GM18517 (cell line): ENCODE measurements at regions not wholly inside any gene's neighbourhood (a gene's known extent, or its start where the extent isn't known, plus 50 kb on each side); places are given as distances from the start of the nearest gene placed in this dataset.
"Not testable (repeated sequence)": the region's sequence is repeated elsewhere in the genome, so short reads cannot be mapped to it uniquely, and the experiment has no call there.

Source experiments
- ATAC-seq: cut with Tn5 transposase; IDR thresholded peaks from one replicate; pipeline ENCODE4 v1.9.1; 2021; ENCODE audit warnings: mild to moderate bottlenecking, moderate library complexity; ENCODE audit not compliant: unreplicated experiment

DNA sequence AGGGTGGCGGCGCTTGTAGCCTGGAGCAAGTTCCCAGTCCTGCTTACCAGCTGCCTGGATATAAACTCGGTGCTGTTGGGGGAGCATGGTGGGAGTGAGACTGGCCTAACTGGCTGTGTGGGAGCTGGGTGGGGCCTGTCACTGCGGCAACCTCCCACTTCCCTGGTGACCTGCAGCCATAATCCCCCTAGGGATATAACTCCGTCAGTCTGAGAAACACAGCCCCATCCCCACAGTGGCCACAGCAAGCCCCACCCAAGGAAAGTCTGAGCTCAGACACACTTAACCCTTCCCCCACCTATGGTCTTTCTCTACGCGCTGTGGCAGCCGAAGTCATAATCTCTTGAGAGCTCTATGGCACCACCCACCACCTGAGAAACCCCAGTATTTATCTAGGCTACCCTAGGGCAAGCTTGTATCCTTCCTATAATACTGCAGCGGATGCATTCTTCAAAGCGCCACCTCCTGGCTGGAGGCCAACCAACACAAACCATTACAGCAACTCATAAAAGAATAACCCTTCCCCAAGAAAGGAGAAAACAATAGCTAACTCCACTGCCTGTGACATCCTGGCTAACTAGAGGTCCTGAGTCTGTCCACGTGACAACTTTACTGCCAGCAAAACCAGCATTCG lies 57.4 kb downstream of the ZNF648 start:
- no peak for ATAC-seq

DNA sequence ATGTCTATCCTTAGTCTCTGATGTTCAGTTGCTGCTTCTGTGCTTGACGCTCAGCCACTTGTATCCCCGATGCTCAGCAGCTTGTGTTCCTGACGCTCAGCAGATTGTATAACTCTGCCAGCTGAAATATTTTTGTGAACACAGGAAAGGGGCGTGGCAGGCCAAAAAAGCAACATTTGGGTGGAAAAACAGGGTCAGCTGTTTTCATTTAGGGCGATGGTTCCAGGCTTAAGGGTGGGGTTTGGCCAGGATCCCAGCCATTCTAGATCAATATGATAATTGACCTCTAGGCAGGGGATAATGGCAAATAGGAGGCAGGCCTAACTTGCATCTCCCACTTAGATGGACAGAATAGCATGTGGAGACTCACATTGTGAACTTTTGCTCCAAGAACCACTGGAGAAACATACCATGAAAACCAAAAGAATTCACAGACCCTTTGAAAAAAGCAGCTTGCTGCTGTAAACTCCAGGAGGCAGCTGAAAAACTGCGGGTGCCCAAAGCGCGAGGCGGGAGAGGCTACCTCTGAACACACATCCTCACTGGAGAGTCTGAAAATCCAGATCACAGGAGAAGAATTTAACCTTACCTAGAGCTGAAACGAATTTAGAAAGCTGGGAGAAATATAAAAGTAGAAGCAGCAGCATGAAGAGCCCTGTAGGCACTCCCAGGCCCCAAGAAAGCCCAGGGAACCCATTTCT lies 58.3 kb downstream of the ZNF648 start:
- no peak for ATAC-seq

DNA sequence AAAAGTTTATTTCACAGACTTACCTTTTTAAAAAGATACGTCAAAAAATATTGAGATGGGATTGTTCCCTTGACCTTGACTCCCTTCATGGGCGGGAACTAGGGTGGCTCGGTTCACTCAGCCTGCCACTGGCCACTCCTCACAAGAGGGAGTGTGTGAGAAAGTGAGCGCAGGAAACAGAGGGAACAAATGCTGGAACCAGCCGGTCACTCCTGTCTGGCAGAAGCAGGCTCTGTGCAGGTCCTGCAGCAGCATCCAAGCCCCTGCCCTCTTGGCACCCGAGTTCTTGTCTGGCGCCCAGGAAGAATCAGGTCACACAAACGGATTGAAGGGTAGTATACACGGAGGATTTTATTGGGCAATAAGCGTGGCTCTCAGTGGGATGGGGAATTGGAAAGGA lies 58.9 kb downstream of the ZNF648 start:
- no peak for ATAC-seq

DNA sequence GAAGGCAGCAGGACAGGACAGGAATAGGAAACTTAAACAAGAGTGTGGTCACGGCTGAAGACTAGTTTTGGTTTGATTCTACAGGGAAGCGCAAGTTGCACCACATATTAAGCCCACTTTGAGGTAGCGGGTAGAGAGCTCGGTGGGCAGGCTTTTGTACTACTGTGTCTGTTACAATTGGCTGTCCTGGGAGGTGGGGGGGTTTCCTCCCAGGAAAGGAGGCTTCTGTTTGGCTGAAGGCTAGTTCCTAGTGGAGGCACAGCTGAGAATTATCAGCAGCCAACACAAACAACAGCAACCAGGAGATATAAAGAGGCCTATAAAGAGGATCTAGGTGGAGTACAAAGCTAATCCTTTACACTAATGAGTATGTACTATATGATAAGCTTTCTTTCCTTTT lies 62.7 kb downstream of the ZNF648 start:
- no peak for ATAC-seq

DNA sequence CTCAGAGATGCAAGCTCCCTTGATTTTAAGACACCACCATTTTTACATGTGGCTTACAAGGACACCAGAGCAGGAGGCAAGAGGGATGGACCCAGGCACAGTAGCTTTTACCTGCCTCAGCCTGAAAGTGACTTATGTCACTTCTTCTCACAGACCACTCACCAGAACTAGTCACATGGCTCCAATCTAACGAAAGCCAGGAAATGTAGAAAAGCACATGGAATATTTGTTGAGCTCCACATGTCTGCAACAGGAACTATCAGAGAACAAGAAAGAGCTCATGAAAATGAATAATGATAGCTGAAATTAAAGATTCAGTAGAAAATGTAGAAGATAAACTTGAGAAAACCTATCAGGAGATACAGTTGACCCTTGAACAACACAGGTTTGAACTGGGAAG lies 69.4 kb downstream of the ZNF648 start:
- ATAC-seq = no peak

DNA sequence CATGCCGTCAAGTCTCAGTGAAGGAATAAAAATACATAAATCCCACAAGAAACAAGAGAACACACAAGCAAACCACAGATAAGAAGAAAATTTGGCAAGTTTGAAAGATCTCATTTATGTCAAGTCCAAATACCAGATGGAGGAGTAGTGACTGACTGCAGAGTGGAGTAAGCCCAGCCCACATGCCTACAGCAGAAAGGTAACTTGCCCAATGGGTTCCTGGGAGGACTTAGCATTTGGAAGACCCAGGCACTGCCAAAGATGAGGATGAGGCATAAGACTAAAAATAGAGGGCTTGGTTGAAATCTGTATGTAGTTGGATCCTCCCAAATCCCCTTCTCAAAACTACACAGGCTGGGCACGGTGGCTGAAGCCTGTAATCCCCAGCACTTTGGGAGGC lies 70.8 kb downstream of the ZNF648 start:
- no peak for ATAC-seq

DNA sequence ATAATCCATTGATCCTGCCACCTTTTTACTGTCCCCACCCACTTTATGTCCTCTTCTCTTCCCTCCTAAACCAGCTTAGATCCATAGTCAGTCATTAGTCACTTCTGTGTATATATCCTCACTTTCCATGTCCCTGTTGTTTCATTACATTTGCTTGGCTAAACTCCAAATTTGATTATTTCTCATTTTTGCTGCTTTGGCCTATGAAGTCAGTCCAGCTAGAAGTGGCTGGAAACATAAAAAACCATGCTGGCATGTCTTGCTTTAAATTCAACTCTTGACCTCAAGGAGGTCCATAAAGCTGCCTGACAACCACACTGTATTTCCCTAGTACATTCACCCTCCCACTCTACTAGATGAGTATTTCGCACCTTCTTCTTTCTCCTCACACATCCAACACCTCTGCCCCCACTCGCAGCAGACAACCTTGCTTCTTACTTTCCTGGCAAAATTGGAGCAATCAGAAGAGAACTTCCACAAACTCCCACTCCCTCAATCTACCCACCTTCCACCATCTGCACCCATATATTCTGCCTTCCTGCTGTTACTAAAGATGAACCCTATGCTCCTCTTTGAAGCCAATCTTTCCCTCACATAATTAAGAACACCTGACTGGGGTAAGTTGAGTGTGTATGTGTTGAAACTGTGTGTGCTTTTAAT lies 72.1 kb downstream of the ZNF648 start:
- ATAC-seq = no peak

DNA sequence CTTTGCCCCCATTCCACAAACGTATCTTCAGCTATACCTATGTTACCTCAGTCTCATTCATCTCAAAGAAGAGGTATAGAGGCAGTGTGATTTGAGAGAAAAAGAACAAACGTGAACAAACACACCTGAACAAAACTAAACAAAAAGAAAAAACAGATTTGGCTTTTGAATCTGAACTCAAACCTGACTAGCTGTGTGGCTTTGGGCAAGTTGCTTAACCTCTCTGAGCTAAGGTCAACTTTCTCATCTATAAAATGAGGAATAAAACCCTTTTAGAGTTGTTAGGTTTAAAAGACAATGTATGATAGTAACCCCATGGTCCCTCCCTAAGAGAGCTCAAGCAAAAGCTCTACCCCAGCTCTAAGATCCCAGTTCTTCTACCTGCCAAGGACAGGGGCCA lies 73.5 kb downstream of the ZNF648 start:
- no peak for ATAC-seq

DNA sequence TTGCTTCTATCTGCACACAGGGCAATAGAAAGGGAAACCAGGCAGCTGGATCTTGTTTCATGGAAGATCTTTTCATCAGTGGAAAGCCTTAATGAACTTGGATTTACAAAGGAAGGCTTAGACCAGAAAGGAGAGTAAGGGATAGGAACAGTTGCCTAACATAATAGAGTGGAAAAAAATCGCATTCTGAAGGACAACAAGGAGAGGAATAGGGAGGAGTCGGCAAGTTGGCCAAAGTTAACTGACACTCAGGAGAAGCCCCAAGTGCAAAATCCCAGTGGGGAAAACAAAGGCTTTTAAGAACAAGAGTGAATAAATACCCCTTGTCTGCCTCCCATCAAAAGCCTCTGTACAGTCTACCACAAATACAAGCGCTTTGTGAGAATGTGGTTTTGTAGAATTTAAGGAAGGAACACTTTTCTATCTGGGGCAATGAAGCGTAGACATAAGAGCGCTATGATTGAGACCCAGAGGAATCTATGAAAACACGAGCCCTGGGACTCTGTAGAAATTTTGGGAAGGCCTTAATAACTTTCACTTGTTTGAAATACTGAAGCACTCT lies 74.1 kb downstream of the ZNF648 start:
- ATAC-seq = no peak

DNA sequence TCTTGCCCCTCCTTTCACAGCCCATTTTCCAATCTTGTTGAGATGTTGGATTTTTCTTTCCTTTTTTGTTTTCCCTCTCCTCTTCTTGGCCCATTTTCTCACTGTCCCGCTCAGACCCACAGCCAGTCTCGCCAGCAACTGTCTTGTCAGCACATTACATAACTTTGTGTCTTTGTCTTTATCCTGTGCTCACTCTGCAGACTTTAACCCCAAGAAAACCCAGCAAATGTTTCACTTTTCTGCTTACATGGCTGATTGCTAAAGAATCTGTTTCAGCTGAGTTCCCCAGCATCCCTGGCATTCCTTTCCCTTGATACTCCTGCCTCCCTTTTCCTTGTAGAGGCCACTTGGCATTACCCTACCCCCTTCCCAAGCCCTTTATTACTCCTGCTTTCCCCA lies 74.6 kb downstream of the ZNF648 start:
- no peak for ATAC-seq

DNA sequence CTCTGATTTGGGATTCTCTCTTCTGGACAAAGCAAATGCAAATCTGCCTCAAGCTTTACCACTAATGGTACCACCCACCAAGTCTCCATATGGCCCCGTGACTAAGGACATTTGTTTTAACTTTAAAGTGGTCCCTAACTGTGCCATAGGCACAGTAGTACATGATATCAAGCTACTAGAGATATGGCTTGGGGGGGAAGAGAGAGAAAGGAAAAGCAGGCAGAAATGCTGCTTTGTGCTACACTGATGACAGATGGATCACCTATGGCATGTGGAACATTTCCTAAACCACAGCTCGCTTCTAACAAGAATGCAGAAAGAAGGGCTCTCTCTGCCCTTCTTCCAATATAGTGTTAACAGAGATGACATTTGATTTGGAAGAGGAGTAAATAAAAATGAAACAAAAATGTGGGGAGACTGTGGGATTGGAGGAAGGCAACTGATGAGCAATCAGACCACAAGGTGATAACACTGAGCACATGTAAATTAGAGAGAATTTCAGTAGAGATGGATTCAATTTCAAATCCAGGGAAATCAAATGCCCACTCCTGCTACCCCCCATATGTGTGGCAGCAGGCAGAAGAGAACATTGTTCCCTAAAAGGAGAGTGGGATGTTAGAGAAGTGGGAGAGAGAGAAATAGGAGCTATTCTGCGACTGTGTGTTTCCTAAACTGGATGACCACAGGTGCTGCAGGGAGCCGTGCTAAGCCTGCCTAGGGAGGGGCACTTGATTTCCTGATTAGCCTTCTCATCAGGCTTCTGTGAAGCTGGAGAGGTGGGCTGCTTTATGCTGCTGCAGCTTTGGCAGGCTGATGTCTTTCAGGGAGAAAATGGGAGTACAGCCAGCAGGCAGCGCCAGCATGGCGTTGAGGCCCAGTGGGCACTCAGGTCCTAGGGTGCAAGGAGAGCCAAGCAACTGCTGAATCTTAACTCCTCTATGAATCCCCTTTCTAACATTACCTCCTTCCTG lies 75.3 kb downstream of the ZNF648 start:
- ATAC-seq = no peak

DNA sequence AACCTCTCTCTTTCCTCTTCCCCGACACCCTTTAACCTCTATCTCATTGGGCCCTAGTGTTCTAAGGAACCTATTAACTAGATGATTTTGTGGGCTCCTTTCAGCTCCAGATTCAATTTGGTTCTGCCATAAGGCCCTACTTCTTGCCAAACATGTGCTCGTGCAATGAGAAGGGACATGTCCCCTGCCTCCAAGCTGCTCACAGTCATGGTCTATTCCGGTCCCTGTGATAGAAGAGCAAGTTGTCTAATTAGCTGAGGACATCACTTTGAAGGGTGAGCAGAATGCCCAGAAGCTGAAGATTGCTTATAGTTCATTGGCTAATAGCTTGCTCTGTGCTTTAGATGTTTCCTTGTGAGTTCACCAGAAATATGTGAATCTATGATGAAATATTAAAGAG lies 76.2 kb downstream of the ZNF648 start:
- no peak for ATAC-seq

DNA sequence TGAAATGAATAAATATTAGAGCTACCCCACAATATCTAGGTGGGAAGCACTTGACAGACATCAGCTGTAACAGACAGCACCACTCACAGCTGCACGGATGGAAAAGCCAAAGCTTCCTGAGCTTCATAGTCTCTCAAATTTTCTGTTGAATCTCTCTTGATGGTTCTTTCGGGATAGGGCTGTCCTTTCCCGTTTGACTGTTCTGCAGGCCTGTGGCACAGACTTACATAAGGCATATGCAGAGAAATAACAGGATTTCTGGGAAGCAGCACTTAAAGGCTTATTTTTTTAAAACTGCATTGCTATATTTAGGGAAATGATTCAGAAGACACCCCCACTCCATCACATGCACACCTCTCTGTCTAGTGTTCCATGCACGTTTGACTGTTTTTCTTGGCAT lies 77.5 kb downstream of the ZNF648 start:
- no peak for ATAC-seq

DNA sequence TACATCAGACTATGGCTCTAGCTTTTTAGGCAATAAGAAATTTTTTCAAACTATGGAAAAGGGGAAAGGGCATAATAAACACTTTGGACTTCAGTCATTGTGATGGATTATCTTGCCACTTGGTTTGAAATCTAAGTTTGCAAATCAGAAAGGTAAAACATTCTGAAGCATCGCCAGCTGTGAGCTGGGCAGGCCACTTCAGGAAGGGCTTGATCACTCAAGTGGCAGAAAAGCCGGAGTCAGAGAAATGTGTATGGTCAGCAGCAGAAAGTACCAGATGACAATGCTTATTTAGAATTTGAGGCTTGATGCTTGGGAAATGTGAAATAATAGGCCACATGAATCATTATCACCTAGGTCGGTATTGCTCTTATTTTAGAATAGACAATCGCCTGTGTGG lies 79.7 kb downstream of the ZNF648 start:
- ATAC-seq = no peak

DNA sequence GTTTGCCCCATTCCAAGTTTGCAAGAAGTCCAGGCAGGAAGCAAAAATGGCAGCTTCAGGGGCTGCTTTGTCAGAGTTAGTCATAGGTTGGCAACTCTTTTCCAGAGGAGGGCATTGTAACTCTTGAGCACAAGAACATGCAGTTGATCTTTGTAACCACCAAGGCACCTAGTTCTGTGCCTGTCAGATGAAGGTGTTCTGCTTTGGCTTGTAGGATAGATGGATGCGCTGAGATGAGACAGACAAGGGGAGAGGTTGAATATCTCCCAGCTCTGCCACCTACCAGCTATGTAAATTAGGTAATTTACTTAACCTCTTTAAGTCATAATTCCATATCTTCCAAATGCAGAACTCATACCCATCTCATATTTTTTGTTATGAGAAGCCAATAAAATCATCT lies 89.3 kb downstream of the ZNF648 start:
- no peak for ATAC-seq

DNA sequence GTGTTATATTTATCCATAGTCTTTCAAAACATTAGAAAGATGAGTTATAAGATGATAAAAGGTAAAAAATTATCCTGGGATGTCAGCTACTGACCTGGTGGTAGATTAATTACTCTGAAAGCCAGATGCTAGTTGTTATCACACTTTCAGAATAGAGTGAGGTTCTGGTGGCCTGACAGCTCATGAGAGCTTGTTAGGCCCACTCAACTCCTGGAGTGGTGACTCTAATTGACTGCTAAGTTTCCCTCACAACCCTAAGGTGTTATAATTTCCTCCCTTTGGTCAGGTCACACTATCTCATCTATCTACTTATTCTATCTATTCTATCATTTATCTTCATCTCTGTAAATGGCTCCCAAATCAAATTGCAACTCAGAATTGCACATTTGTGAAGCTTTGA lies 90.1 kb downstream of the ZNF648 start:
- no peak for ATAC-seq

DNA sequence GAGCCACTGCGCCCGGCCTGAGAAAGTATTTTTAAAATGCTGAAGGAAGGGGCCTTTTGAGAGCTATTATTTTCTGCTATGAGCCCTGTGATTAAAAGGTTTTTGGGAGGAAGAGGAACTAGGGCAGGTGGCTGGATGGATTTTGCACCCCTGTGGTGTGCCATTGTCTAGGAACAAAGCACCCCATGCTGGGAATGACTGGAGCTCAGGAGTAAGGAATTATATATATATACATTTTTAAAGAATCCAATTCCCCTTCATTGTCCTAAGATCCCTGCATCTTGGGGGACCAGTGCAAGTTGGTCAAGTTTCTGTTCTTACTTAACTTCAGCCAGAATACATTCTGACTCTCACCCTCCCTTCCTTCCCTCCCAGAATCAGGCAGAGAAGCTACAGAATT lies 91.6 kb downstream of the ZNF648 start:
- no peak for ATAC-seq

DNA sequence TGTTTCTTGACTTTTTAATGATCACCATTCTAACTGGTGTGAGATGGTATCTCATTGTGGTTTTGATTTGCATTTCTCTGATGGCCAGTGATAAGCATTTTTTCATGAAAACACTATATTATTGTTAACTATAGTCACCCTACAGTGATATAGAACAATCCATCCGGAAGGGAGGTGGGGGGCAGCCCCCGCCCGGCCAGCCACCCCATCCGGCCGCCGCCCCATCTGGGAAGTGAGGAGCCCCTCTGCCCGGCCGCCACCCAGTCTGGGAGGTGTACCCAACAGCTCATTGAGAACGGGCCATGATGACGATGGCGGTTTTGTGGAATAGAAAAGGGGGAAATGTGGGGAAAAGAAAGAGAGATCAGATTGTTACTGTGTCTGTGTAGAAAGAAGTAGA lies 106.8 kb downstream of the ZNF648 start:
- ATAC-seq = not testable (repeated sequence)

DNA sequence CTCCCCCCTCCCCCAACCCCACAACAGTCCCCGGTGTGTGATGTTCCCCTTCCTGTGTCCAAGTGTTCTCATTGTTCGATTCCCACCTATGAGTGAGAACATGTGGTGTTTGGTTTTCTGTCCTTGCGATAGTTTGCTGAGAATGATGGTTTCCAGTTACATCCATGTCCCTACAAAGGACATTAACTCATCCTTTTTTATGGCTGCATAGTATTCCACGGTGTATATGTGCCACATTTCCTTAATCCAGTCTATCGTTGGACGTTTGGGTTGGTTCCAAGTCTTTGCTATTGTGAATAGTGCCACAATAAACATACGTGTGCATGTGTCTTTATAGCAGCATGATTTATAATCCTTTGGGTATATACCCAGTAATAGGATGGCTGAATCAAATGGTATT lies 107.3 kb downstream of the ZNF648 start:
- not testable (repeated sequence) for ATAC-seq

DNA sequence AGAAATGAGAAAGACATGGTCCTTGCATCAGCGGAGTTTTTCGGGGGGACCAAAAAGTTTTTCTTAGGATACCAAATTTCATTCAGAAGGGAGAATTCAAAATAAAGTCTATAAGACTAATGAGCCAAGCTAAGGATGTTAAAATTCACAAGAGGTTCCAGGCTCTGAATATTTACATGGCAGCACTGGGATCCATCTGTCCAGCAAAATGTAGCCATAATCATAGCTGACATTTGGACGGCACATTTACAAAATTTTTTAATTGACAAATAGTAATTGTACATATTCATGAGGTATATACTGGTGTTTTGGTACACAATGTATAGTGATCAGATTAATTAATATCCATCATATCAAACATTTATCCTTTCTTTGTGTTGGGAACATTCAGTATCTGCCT lies 107.9 kb downstream of the ZNF648 start:
- ATAC-seq = no peak

DNA sequence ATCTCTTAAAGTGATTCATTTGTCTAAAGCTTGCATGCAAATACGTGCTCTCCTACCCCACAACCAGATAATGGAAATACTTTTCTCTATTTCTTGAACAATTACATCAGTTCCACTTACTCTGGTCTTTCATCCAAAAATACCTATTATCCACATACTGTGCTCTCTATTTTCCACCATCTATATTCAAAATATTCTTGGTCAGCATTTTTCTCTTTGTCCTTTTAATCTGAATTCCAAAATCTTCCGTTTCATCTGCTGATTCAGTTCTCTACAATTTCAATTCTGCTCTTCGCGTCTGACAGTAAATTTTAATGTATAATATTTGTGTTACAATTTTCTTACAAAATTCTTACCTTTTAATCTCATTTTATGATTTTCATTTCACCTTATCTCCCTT lies 110.3 kb downstream of the ZNF648 start:
- ATAC-seq = no peak
